ENCODE measurements at regions not wholly inside any gene's neighbourhood (a gene's known extent, or its start where the extent isn't known, plus 50 kb on each side); places are given as distances from the start of the nearest gene placed in this dataset.

GRCh38 chr6:91500689-91501303 lies 913.9 kb upstream of the MAP3K7 start:
- ATAC-seq, result no peak
- 9% methylated on average over 1 of the region's 1 CpG for WGBS (ENCODE audit: insufficient coverage, insufficient replicate concordance, low lambda C conversion rate, missing lambda C conversion rate)
- CTCF ChIA-PET, result interaction anchor here (1.1 kb wide), 1 partner anchor 10 kb away, joined by 3 read pairs; no protein-coding TSS in a partner anchor

More at GRCh38 chr6:91500689-91501303, 913.9 kb upstream of the MAP3K7 start:
- no peak overlapping the region for H3K27ac ChIP-seq (ENCODE audit: control insufficient read depth, insufficient read depth)
- DNase-seq (ENCODE audit: low read depth, low spot score) (no peak), FAIRE-seq (no peak)
- no peaks in the 10 kb centered on the region for H3K79me2 ChIP-seq (ENCODE audit: control insufficient read depth, insufficient read depth, low read length)
- ChIA-PET RAD21 (ENCODE audit: unreplicated experiment) (interaction anchor here (0.7 to 1.0 kb wide), 2 partner anchors 12 to 15 kb away, joined by 3 to 6 read pairs; no protein-coding TSS in a partner anchor), POLR2A (interaction anchor here (0.6 kb wide), 1 partner anchor 120 kb away, joined by 4 read pairs; no protein-coding TSS in a partner anchor), SMC1A (ENCODE audit: uncharacterized antibody, unreplicated experiment) (interaction anchor here (0.6 to 2.0 kb wide), 4 partner anchors 24 to 198 kb away, joined by 4 to 6 read pairs (median 4); no protein-coding TSS in a partner anchor)
- H3K4me2 ChIP-seq (ENCODE audit: control insufficient read depth, insufficient read depth), result no peak overlapping the region
- no TSS peak for BruUV-seq (replicated peaks)
- TF ChIP-seq GABPA (IDR thresholded peaks at IDR 0.05; ENCODE audit: low read depth) (no peak), LARP7 (IDR thresholded peaks at IDR 0.05) (no peak), HDGF (IDR thresholded peaks at IDR 0.05) (no peak), IKZF2 (IDR thresholded peaks at IDR 0.05) (no peak), RAD21 (IDR thresholded peaks at IDR 0.05; ENCODE audit: insufficient read depth, low read depth, low read length) (no peak), RCOR1 (conservative IDR thresholded peaks at IDR 0.05; ENCODE audit: low read depth, low read length) (no peak), POU2F2 (IDR thresholded peaks at IDR 0.05; ENCODE audit: borderline replicate concordance, low read depth, low read length) (no peak), BMI1 (IDR thresholded peaks at IDR 0.05; ENCODE audit: borderline replicate concordance) (no peak), RB1 (IDR thresholded peaks at IDR 0.05; ENCODE audit: borderline replicate concordance) (no peak), NR2C1 (IDR thresholded peaks at IDR 0.05) (no peak), TARDBP (IDR thresholded peaks at IDR 0.05; ENCODE audit: borderline replicate concordance) (no peak)
- TF ChIP-seq, protein P1, sequence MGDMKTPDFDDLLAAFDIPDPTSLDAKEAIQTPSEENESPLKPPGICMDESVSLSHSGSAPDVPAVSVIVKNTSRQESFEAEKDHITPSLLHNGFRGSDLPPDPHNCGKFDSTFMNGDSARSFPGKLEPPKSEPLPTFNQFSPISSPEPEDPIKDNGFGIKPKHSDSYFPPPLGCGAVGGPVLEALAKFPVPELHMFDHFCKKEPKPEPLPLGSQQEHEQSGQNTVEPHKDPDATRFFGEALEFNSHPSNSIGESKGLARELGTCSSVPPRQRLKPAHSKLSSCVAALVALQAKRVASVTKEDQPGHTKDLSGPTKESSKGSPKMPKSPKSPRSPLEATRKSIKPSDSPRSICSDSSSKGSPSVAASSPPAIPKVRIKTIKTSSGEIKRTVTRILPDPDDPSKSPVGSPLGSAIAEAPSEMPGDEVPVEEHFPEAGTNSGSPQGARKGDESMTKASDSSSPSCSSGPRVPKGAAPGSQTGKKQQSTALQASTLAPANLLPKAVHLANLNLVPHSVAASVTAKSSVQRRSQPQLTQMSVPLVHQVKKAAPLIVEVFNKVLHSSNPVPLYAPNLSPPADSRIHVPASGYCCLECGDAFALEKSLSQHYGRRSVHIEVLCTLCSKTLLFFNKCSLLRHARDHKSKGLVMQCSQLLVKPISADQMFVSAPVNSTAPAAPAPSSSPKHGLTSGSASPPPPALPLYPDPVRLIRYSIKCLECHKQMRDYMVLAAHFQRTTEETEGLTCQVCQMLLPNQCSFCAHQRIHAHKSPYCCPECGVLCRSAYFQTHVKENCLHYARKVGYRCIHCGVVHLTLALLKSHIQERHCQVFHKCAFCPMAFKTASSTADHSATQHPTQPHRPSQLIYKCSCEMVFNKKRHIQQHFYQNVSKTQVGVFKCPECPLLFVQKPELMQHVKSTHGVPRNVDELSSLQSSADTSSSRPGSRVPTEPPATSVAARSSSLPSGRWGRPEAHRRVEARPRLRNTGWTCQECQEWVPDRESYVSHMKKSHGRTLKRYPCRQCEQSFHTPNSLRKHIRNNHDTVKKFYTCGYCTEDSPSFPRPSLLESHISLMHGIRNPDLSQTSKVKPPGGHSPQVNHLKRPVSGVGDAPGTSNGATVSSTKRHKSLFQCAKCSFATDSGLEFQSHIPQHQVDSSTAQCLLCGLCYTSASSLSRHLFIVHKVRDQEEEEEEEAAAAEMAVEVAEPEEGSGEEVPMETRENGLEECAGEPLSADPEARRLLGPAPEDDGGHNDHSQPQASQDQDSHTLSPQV (IDR thresholded peaks at IDR 0.05), result no peak
- intact Hi-C loops (cut with micrococcal nuclease; ENCODE audit: unreplicated experiment) (no loop called here), in situ Hi-C loops (cut with MboI) (no loop called here)
- H3K36me3 ChIP-seq (ENCODE audit: control insufficient read depth in 2 of 2, insufficient read depth in 2 of 2, low read length in 1 of 2), result no peaks in the 10 kb centered on the region
- no peaks in the 10 kb centered on the region for H3K27me3 ChIP-seq (replicated peaks in 1 of 2; ENCODE audit: control insufficient read depth in 2 of 2, insufficient read depth in 2 of 2, low read length in 1 of 2)
- no peak overlapping the region for H3K9ac ChIP-seq (ENCODE audit: control insufficient read depth, insufficient read depth, low read length)
- H3K4me1 ChIP-seq (ENCODE audit: control insufficient read depth, insufficient read depth, low read length), result no peaks in the 10 kb centered on the region
- no peaks in the 10 kb centered on the region for H3K9me3 ChIP-seq (replicated peaks; ENCODE audit: control insufficient read depth, insufficient read depth, low read length)
- no peak overlapping the region for H2AFZ ChIP-seq (ENCODE audit: control insufficient read depth, low read depth, low read length)
- H4K20me1 ChIP-seq (ENCODE audit: control insufficient read depth, insufficient read depth), result no peaks in the 10 kb centered on the region
- no peak overlapping the region for H3K4me3 ChIP-seq

Data from GM12878 (cell line).